ENCODE measurements at regions not wholly inside any gene's neighbourhood (a gene's known extent, or its start where the extent isn't known, plus 50 kb on each side); places are given as distances from the start of the nearest gene placed in this dataset.

DNA sequence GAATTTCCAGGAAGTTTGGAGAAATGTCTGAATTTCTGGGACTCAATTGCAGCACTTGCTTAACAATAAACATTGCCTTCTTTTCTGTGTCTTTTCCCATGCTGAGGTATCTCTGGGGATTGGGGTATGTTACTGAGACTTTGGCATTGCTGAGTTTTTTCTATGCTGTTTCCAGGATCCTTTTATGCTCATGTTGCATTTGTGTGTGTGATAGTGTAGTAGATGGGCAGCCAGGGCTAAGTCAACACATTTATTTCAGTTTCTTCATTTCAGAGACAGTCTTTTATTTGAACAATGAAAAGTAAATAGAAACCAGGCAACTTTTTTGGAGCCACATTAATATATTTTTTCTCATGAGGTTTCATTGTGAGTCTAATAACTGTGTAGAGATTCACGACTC lies 1160.3 kb upstream of the TMEM132C start:
- H3K27ac ChIP-seq (ENCODE audit: low read depth, low read length, poor library complexity, severe bottlenecking), result no peak overlapping the region
- H3K9ac ChIP-seq (ENCODE audit: low read length), result no peak overlapping the region
- no peak overlapping the region for H3K4me2 ChIP-seq (ENCODE audit: low read length)
- no peaks in the 10 kb centered on the region for H3K4me1 ChIP-seq (ENCODE audit: insufficient read depth, low read length, severe bottlenecking)
- no peaks in the 10 kb centered on the region for H3K36me3 ChIP-seq (ENCODE audit: insufficient read depth, low read length)
- no peaks in the 10 kb centered on the region for H3K9me2 ChIP-seq (ENCODE audit: low read depth, low read length)
- H3K79me2 ChIP-seq (ENCODE audit: insufficient read depth, low read length), result no peaks in the 10 kb centered on the region
- no peaks in the 10 kb centered on the region for H3K27me3 ChIP-seq (ENCODE audit: insufficient read depth, low read length)
- H3K4me3 ChIP-seq (ENCODE audit: low read depth, low read length, poor library complexity, severe bottlenecking), result no peak overlapping the region
- H2AFZ ChIP-seq (ENCODE audit: low read length), result no peak overlapping the region
- no peaks in the 10 kb centered on the region for H3K9me3 ChIP-seq (ENCODE audit: low read length)
- no peaks in the 10 kb centered on the region for H4K20me1 ChIP-seq (ENCODE audit: insufficient read depth, low read length)
- no peaks in the 10 kb centered on the region for H3F3A ChIP-seq (ENCODE audit: insufficient read depth, low read length)
- TF ChIP-seq, protein P1, sequence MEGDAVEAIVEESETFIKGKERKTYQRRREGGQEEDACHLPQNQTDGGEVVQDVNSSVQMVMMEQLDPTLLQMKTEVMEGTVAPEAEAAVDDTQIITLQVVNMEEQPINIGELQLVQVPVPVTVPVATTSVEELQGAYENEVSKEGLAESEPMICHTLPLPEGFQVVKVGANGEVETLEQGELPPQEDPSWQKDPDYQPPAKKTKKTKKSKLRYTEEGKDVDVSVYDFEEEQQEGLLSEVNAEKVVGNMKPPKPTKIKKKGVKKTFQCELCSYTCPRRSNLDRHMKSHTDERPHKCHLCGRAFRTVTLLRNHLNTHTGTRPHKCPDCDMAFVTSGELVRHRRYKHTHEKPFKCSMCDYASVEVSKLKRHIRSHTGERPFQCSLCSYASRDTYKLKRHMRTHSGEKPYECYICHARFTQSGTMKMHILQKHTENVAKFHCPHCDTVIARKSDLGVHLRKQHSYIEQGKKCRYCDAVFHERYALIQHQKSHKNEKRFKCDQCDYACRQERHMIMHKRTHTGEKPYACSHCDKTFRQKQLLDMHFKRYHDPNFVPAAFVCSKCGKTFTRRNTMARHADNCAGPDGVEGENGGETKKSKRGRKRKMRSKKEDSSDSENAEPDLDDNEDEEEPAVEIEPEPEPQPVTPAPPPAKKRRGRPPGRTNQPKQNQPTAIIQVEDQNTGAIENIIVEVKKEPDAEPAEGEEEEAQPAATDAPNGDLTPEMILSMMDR (IDR thresholded peaks at IDR 0.05; ENCODE audit: low read length), result no peak

DNA sequence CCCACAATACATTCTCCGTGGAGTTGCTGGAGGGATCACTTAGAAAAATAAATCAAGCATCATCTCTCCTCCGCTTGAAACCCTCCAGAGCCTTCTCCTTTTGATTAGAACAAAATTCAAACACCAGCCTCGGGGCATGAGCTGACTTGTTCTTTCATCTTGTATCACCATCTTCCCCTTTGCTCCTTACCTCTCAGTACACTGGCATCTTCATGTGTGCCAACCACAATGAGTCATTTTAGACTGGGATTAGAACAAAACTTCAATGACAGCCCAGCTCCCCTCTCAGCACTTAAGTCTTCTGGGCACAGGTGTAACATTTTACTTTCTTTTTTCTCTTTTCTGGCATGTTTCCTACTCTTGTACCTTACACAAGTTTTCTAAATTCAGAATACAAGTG lies 1159.2 kb upstream of the TMEM132C start:
- Histone ChIP-seq H3K4me3 (ENCODE audit: low read depth, low read length, poor library complexity, severe bottlenecking) (no peak overlapping the region), H3K9me3 (ENCODE audit: low read length) (no peaks in the 10 kb centered on the region), H3K27me3 (ENCODE audit: insufficient read depth, low read length) (no peaks in the 10 kb centered on the region), H3K9me2 (ENCODE audit: low read depth, low read length) (no peaks in the 10 kb centered on the region), H4K20me1 (ENCODE audit: insufficient read depth, low read length) (no peaks in the 10 kb centered on the region), H3K4me1 (ENCODE audit: insufficient read depth, low read length, severe bottlenecking) (no peaks in the 10 kb centered on the region), H3K27ac (ENCODE audit: low read depth, low read length, poor library complexity, severe bottlenecking) (no peak overlapping the region), H2AFZ (ENCODE audit: low read length) (no peak overlapping the region), H3K4me2 (ENCODE audit: low read length) (no peak overlapping the region), H3F3A (ENCODE audit: insufficient read depth, low read length) (no peaks in the 10 kb centered on the region), H3K36me3 (ENCODE audit: insufficient read depth, low read length) (no peaks in the 10 kb centered on the region), H3K79me2 (ENCODE audit: insufficient read depth, low read length) (no peaks in the 10 kb centered on the region), H3K9ac (ENCODE audit: low read length) (no peak overlapping the region)
- TF ChIP-seq, protein P1 (IDR thresholded peaks at IDR 0.05; ENCODE audit: low read length), result no peak
- no peak for TF ChIP-seq EZH2 (IDR thresholded peaks at IDR 0.05; ENCODE audit: borderline replicate concordance, low read length)

DNA sequence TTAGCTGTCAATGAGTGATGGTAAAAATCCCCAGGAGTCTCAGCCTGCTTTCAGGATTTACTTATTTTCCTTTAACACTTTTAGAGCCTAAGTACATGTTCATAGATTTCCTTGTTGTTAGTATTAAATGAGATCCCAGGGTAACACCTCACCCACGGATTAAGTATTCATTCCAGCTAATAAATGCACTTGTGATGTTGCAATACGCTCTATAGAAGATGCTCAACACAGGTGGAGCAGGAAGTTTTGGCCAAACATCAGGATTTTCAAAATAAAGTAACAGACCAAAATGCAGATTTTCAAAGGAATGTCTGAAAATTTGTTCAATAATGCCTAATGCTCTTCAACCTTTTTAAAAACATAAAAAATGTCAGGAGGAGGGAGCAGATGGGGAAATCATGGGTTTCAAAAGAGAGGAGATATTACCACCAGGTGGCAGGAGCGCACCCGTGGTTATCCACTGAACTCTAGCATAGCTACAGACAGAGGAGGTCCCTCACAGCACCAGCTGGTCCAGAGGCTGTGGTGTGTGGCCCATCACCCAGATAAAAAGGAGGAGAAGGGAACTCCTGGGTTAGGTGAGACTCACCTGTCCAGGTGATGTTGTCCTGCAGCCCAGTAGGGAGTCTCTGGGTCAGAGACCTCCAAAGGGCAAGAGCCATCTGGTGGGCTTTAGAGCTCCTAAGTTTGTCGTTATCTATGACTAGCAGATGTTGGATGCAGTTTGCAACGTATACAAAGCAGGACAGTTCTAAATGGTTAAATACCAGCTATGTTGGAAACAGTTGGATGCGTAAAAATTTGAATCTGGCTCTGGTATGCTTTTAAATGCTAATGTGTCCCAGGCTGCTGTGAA lies 1158.4 kb upstream of the TMEM132C start:
- Histone ChIP-seq H3F3A (ENCODE audit: insufficient read depth, low read length) (no peaks in the 10 kb centered on the region), H3K9ac (ENCODE audit: low read length) (no peak overlapping the region), H3K79me2 (ENCODE audit: insufficient read depth, low read length) (no peaks in the 10 kb centered on the region), H3K9me2 (ENCODE audit: low read depth, low read length) (no peaks in the 10 kb centered on the region), H3K36me3 (ENCODE audit: insufficient read depth, low read length) (no peaks in the 10 kb centered on the region), H3K4me3 (ENCODE audit: low read depth, low read length, poor library complexity, severe bottlenecking) (no peak overlapping the region), H3K4me1 (ENCODE audit: insufficient read depth, low read length, severe bottlenecking) (no peaks in the 10 kb centered on the region), H3K9me3 (ENCODE audit: low read length) (no peaks in the 10 kb centered on the region), H4K20me1 (ENCODE audit: insufficient read depth, low read length) (no peaks in the 10 kb centered on the region), H3K27me3 (ENCODE audit: insufficient read depth, low read length) (no peaks in the 10 kb centered on the region), H3K27ac (ENCODE audit: low read depth, low read length, poor library complexity, severe bottlenecking) (no peak overlapping the region), H3K4me2 (ENCODE audit: low read length) (no peak overlapping the region), H2AFZ (ENCODE audit: low read length) (no peak overlapping the region)
- no peak for TF ChIP-seq EZH2 (IDR thresholded peaks at IDR 0.05; ENCODE audit: borderline replicate concordance, low read length)
- TF ChIP-seq, protein P1 (IDR thresholded peaks at IDR 0.05; ENCODE audit: low read length), result peak; percentile 66; the same call in 1 of the 2 replicates
